T-helper 2 cell treated with Interferon-gamma antibody and Interleukin-4, amounts not matched to agents 5 μg/mL and 100 μg/mL, for 36 hours (primary cell): ENCODE measurements at regions not wholly inside any gene's neighbourhood (a gene's known extent, or its start where the extent isn't known, plus 50 kb on each side); places are given as distances from the start of the nearest gene placed in this dataset.

ENCODE experiments used
- DNase-seq: peaks from one replicate; pipeline ENCODE4 v3.0.0; 2021; ENCODE audit warnings: low spot score
- H3K27ac Mint-ChIP-seq: one replicate; pipeline ENCODE4 v1.8.0; 2021; ENCODE audit warnings: mild to moderate bottlenecking, mixed read lengths
- H3K27me3 Mint-ChIP-seq: one replicate; pipeline ENCODE4 v1.8.0; 2021; ENCODE audit warnings: low read depth, mixed read lengths
- H3K36me3 Mint-ChIP-seq: one replicate; pipeline ENCODE4 v1.8.0; 2021; ENCODE audit warnings: low read depth, mixed read lengths
- H3K4me1 Mint-ChIP-seq: one replicate; pipeline ENCODE4 v1.8.0; 2021; ENCODE audit warnings: low read depth, mixed read lengths
- H3K4me3 Mint-ChIP-seq: one replicate; pipeline ENCODE4 v1.8.0; 2022; ENCODE audit warnings: mild to moderate bottlenecking, moderate library complexity, mixed read lengths
- H3K9me3 Mint-ChIP-seq: one replicate; pipeline ENCODE4 v1.8.0; 2021; ENCODE audit warnings: mixed read lengths

DNA sequence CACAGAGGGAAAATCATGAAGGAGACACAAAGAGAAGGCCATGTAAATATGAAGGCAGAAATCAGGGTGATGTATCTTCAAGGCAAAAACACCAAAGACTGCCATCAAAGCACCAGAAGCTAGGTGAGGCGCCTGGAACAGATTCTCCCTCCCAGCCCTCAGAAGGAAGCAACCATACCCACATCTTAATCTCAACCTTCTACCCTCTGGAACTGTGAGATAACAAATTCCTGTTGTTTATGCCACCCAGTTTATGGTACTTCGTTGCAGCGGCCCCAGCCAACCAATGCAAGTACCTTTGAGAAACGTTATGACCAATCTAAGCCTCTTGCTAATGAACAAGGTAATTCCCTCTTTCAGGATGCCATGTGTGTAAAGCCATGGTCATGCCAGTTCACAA is 66.2 kb upstream of the STXBP5 start:
- no peaks in the 10 kb centered on the region for H3K36me3 Mint-ChIP-seq
- no peaks in the 10 kb centered on the region for H3K9me3 Mint-ChIP-seq
- H3K4me3 Mint-ChIP-seq, result no peak overlapping the region
- no peak overlapping the region for H3K27ac Mint-ChIP-seq
- no peaks in the 10 kb centered on the region for H3K27me3 Mint-ChIP-seq
- peaks cover 7% of the 10 kb centered on the region for H3K4me1 Mint-ChIP-seq
- DNase-seq, result no peak

DNA sequence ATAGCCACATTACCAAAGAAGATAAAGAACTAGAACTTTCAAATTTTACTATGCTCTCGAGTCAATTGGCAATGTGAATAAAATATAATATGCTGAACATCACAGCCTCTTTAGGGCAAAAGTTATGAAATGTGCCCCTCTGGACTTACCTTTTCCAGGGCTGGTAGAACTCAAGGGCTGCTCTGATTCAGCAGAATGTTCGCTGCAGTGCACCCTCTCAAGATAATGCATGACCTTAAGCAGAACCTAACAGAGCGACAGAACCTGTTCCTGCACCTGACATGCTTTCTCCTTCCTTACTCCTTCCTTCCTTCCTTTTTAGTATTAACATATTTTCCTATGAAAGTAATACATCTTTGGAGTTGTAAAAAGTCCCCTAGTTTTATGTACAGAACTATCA is 65.4 kb upstream of the STXBP5 start:
- Mint-ChIP-seq H3K4me3 (no peak overlapping the region), H3K27ac (no peak overlapping the region), H3K36me3 (no peaks in the 10 kb centered on the region), H3K9me3 (no peaks in the 10 kb centered on the region), H3K4me1 (no peaks in the 10 kb centered on the region), H3K27me3 (no peaks in the 10 kb centered on the region)
- DNase-seq, result no peak

DNA sequence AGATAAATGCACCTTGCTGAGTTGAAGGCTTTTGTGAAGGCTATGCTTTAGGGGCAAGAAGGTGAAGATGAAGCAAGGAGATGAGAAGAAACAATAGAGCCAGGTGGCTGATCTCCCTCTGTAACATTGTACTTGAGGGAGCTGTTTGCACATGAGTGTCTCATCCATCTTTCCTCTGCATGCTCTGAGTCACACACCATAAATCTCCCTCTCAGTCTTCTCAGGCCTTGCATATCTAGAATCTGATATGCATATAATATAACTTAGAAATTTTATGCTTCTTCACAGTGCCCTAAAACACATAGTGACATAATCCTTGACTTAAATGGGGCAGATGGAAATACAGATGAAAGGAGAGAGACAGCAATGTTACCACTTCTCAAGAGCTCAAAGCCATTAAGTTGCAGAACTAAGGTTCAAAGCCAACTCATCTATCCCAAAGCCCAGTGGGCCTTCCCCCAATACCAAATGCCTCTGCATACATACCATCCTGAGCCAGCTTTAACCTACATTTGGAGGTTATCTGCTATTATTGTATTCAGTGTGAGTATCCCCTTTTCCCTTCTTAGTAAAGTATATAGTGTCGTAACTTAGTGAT is 62.4 kb upstream of the STXBP5 start:
- Mint-ChIP-seq H3K27me3 (no peaks in the 10 kb centered on the region), H3K4me3 (no peak overlapping the region), H3K27ac (no peak overlapping the region), H3K4me1 (no peaks in the 10 kb centered on the region), H3K9me3 (no peaks in the 10 kb centered on the region), H3K36me3 (no peaks in the 10 kb centered on the region)
- no peak for DNase-seq

DNA sequence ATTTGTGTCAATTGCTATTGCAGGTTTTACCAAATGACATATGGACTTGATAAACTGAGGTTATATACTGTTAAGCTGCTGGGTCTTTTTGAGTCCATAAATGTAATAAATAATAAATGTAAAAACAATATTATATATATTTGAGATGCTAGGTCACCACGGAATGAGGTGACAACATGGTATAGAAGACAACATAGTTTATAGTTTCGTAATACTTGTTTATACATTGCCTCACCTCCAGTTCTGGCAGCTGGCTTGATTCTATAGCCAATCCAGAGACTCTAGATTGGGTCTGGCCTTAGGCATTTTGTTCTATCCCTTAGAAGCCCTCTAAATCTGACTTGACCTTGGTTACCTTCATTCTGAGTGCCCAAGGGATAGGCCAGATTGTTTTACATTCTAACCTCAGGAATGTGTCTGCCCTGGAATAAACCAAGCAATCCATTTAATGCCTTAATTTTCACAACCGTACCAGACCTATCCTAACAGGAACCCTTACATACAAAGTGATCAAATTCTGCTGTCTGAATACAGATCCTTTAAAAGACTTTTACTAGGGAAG is 61.5 kb upstream of the STXBP5 start:
- Mint-ChIP-seq H3K36me3 (no peaks in the 10 kb centered on the region), H3K4me3 (no peak overlapping the region), H3K27me3 (no peaks in the 10 kb centered on the region), H3K9me3 (no peaks in the 10 kb centered on the region), H3K27ac (no peak overlapping the region), H3K4me1 (no peaks in the 10 kb centered on the region)
- DNase-seq, result no peak

DNA sequence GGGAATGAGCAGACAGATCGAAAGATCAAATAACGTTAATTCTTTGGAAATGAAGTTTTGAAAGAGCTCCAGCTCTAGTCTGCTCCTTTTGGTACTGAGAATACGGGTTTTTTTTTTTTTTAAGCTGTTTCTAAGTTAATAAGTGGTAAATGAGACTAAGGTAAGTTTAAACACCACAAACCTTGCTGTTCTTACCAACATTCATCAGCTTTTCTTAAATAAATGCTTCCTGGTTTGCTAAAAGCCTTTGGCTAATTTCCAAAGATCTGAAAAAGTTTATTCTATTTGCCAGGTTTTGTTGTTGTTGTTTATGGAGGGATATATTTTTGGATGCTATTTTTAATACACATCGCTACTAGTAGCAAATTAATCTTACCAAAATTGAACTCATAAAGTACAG is 55.1 kb upstream of the STXBP5 start:
- H3K36me3 Mint-ChIP-seq, result no peaks in the 10 kb centered on the region
- H3K9me3 Mint-ChIP-seq, result no peaks in the 10 kb centered on the region
- H3K4me3 Mint-ChIP-seq, result no peak overlapping the region
- H3K4me1 Mint-ChIP-seq, result no peaks in the 10 kb centered on the region
- no peak for DNase-seq
- H3K27ac Mint-ChIP-seq, result no peak overlapping the region
- no peaks in the 10 kb centered on the region for H3K27me3 Mint-ChIP-seq

DNA sequence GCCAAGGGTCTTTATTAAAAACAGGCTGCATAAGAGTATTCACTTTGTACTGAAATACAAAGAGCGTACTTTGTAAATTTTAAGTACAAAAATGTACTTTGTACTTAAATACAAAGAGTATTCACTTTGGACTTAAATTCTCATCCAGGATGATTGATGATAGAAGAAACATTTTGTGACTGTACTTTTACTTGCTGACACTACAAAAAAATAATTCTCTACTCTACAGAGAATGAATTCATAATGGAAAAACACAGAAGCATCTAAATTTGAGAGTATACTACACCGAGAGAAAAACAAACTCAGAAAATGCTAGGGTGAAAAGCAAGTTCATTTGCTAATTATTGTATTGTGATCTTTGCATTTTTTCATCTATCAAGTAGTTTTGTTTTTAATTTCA is 54.4 kb upstream of the STXBP5 start:
- Mint-ChIP-seq H3K27me3 (no peaks in the 10 kb centered on the region), H3K4me1 (no peaks in the 10 kb centered on the region), H3K27ac (no peak overlapping the region), H3K9me3 (no peaks in the 10 kb centered on the region), H3K36me3 (no peaks in the 10 kb centered on the region), H3K4me3 (no peak overlapping the region)
- DNase-seq, result no peak

DNA sequence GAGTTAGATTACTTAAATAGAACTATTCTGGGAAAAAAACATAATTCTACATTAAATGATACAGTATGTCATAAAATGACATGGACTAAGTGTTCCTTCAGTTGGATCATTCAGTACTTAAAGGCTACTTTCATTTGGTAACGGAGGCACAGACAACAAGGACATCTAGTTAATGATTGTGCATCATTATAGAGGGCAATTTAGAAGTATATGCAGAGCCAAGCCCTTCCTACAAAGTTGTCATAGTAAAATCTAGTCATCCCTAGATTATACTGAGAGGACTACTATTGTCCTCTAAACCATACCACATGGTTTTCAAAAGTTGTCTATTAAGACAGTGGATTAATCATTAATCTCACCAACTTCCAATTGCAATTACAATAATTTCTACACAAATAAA is 53.9 kb upstream of the STXBP5 start:
- H3K36me3 Mint-ChIP-seq, result no peaks in the 10 kb centered on the region
- no peak overlapping the region for H3K27ac Mint-ChIP-seq

More for the DNA sequence above, 53.9 kb upstream of the STXBP5 start:
- Mint-ChIP-seq H3K4me1 (no peaks in the 10 kb centered on the region), H3K9me3 (no peaks in the 10 kb centered on the region), H3K4me3 (no peak overlapping the region), H3K27me3 (no peaks in the 10 kb centered on the region)
- DNase-seq, result no peak
